Stimulated activated CD8-positive, alpha-beta memory T cell treated with anti-CD3 and anti-CD28 coated beads, Interleukin-7, amount 100 ng/mL, for 1 hour (primary cell): ENCODE measurements at regions not wholly inside any gene's neighbourhood (a gene's known extent, or its start where the extent isn't known, plus 50 kb on each side); places are given as distances from the start of the nearest gene placed in this dataset.
"Not testable (repeated sequence)": the region's sequence is repeated elsewhere in the genome, so short reads cannot be mapped to it uniquely, and the experiment has no call there.

ENCODE experiments used
- DNase-seq, 2 donors: peaks; one replicate each; pipeline ENCODE4 v3.0.0-alpha.2; 2020; ENCODE audit warnings: low read depth in 2 of 2

GRCh38 chr16:86955136-86955855 lies 361.9 kb downstream of the C16orf95 start:
- no peak for DNase-seq

DNA sequence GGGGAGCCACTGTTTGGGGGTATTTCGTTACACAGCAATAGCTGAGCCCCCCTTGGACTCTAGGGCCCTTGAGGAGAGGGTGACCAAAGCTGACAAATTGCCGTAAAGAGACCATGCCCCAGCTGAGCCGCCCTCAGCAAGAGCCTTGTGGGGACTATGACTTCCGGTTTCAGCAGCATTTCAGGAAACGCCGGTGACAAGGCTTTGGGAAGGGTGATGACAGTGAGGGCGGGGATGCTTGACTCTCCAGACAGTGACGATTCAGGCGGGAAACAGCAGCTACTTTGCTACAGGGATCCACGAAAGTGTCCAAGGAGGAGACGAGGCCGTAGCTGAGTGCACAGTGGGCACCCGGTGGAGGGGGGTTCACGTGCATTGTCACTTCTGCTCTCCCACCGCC lies 360.8 kb downstream of the C16orf95 start:
- no peak for DNase-seq

- not testable (repeated sequence) for DNase-seq
These were observed 359.5 kb downstream of the C16orf95 start for GRCh38 chr16:86957662-86958198.

DNA sequence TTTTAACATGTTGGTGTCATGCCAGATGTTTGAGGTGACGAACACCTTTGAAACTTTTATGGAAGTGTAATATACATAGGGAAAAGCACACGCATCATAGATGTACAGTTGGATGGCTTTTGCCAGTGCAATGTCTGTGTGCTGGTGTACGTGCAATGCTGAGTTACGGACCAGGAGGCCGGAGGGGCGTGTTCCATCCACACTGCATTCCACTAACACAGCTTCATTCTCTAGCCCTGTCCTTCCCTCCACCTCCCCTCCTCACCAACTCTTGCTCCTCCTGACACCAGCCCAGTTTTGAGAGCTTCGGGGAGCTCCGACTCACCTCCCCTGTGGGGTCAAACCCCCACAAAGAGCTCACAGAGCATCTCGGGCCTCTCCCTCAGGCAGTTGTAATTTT lies 358.8 kb downstream of the C16orf95 start:
- DNase-seq: no peak

DNA sequence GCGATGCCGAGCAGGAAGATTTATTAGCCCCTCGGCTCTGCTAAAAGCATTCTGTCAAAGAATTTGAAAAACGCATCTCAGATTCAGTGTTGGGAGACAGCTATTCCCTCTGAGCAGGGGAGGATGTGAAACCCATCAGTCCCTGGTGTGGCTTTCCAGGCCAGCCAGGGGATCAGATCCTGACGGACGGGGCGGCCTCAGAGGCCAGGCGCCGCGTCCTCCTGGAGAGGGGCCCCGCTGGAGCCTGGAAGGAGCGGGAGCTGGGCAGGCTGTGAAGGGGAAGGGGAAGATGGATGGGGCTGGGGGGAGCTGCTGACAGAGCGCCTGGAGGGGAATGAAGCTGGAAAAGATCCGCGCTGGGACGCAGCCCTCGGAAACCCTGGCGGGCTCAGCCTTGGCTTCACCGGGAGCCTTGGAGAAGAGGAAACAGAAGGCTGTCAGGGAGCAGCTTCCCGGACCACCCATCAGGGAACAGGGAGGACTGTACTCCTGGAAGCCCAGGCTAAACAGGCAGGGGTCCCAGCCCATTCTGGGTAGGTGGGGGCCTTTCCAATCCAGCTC lies 358.0 kb downstream of the C16orf95 start:
- DNase-seq: no peak

GRCh38 chr16:86959729-86960128 lies 357.5 kb downstream of the C16orf95 start:
- DNase-seq: no peak

DNA sequence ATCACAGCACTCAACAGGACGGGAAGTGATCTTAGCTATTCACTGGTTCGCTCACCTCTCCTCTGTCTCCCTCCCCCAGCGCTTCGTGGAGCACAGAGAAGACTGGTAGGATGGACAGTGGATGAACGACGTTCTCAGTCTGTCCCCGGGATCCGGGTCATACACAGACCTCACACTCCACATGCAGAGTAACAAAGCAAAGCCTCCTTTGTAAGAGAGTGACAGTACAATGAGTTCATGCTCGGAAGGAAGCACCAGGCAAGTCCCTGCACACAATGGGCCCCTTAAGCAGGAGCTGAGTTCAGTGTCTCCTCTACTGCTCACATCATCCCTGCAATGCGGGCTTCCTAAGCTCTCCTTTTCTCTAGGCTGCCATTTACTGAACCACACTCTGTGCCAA lies 356.9 kb downstream of the C16orf95 start:
- no peak for DNase-seq

DNA sequence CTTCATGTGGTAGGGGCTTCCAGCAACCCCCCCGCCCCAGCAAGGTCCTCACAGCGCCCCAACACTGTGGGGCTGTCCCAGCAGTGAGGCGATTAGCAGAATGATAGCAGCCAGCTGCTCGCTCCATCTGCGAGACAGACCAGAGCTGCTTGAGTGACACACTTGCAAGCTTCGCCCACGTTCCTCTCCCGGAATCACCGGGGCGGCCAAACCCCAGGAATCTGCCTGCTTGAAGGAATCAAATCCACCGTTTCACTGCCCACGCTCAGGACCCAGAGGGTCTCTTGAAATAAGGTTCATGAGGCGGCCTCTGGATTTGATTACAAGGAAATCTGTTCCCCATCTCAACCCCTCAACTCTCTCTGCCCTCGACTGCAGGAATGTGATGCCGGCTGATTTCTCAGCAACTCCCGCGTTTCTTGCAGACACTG lies 356.0 kb downstream of the C16orf95 start:
- no peak for DNase-seq

DNA sequence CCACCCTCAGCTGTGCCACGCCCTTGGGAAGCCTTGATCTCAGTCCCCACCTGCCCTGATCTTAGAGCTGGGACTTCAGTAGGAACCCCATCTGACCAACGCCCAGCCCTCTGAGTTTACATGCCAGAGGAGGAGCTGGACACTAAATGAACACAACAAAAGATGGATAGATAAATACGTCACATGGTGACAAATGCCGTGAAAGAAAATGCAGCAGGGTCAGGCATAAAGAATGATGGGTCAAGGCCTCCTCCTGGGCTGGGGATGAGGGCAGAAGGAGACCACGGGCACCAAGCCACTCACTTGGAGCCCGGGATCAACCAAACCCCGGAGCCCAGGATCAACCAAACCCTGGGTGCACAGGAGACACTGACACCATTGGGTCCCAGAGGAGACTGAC lies 354.9 kb downstream of the C16orf95 start:
- DNase-seq: no peak

DNA sequence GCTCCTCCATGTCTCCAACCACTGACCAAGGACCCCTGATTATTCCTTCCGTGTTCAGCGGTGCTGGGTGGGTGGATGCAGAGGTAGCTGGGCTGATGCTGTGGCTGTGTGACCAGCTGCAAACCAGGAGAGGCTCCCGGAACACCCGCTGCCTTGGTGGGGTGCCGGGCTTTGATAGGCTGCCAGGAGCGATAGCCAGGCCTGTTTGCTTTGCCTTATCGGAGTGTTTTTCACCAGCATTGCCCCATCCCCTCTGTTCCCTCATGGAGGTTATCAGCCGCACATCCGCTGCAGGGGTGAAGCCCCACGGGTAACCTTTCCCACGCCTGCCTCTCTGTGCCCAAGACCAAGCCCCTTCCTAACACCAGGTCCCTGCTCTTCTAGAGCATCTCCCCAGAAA lies 354.3 kb downstream of the C16orf95 start:
- DNase-seq: no peak

GRCh38 chr16:86963600-86964575 lies 353.3 kb downstream of the C16orf95 start:
- DNase-seq: no peak

GRCh38 chr16:86964796-86965241 lies 352.4 kb downstream of the C16orf95 start:
- DNase-seq: no peak

DNA sequence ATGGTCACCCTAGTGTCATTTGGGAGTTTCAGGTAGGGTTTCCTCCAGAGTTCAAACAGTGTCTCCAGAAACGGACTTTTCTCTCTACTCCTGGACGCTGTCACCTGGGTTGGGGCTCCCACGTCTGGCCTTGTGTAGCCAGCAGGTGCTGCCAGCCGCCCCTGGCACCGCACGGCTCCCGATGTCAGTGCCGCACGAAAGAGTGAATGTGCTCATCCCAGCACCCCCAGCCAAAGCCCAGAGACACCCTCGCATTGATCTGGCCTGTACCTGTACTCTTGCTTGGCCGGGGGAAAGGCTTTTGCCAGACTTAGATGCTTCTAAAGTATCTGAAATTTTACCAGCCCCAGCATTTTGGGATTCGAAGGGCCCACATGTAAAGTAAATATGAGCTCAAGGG lies 351.9 kb downstream of the C16orf95 start:
- no peak for DNase-seq

- no peak for DNase-seq
These were observed 351.2 kb downstream of the C16orf95 start for GRCh38 chr16:86965840-86966550.

GRCh38 chr16:86966777-86967176 lies 350.4 kb downstream of the C16orf95 start:
- DNase-seq: no peak

- no peak for DNase-seq
These were observed 348.3 kb downstream of the C16orf95 start for GRCh38 chr16:86968866-86969265.

DNA sequence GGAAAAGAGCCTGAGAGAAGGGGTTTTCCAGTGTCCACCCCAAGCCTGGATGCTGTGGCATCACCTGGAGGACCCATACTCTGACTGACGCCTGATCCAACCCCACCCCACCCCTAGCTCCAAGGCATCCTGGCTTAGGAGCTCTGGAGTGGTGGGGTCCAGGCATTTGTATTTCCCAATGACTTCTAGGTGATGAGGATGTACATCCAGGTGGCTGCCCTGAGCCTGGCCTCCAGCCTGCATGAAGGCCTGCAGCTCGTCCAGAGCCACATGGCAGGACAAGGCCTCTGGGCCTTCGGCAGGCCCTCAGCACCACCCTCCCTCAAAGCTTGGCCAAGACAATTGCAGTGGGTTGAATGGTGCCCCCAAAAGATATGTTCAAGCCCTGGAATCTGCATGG lies 347.5 kb downstream of the C16orf95 start:
- DNase-seq: no peak

DNA sequence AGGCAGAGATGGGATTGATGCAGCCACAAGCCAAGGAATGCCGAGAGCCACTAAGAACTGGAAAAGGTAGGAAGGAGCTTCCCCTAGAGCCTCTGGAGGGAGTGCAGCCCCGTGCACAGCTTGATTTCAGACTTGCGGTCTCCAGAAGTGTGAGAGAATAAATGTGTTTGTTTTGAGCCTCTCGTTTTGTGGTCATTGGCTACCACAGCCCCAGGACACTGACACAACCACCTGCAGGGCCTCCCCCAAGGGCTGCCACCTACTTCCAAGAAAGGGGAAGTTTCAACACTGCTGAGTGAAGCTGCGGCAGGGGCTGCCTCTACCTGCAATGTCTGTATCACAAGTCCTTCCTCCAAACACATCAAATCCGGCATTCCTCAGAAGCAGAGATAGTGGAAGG lies 346.9 kb downstream of the C16orf95 start:
- DNase-seq: no peak

- no peak for DNase-seq
These were observed 346.5 kb downstream of the C16orf95 start for GRCh38 chr16:86970726-86971125.

GRCh38 chr16:86971251-86971650 lies 345.9 kb downstream of the C16orf95 start:
- DNase-seq: no peak

DNA sequence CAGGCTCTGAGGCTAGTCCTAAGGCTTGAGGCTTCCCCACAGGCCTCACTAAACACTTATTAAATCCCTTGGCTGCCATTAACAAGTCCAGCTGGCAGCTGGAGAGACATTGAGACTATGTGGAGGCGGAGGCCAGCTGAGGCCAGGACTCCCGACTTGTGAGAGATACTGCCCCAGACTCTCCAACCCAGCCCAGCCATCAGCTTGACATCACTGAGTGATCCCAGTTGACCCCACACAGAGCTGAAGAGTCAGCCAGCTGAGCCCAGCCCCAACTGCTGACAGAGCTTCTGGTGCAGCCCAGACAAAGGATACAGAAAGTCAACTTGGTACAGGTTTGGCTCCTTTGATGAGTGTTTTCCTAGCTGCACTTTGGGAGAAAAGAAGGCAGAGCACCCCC lies 343.1 kb downstream of the C16orf95 start:
- DNase-seq: no peak

GRCh38 chr16:86975445-86975844 lies 341.7 kb downstream of the C16orf95 start:
- no peak for DNase-seq
